HG02623 (cell line): ENCODE measurements at regions not wholly inside any gene's neighbourhood (a gene's known extent, or its start where the extent isn't known, plus 50 kb on each side); places are given as distances from the start of the nearest gene placed in this dataset.
"Not testable (repeated sequence)": the region's sequence is repeated elsewhere in the genome, so short reads cannot be mapped to it uniquely, and the experiment has no call there.

ENCODE experiments used
- ATAC-seq: cut with Tn5 transposase; IDR thresholded peaks from one replicate; pipeline ENCODE4 v1.9.1; 2021; ENCODE audit warnings: moderate library complexity; ENCODE audit not compliant: unreplicated experiment

- no peak for ATAC-seq
These were observed 698.0 kb downstream of the TDRD15 start for GRCh38 chr2:21821672-21822227.

GRCh38 chr2:21822505-21822904 lies 698.7 kb downstream of the TDRD15 start:
- no peak for ATAC-seq

GRCh38 chr2:21833767-21834166 lies 710.0 kb downstream of the TDRD15 start:
- no peak for ATAC-seq

- no peak for ATAC-seq
These were observed 712.5 kb downstream of the TDRD15 start for GRCh38 chr2:21836261-21836660.

- ATAC-seq, result no peak
These were observed 713.0 kb downstream of the TDRD15 start for GRCh38 chr2:21836719-21837118.

- ATAC-seq, result no peak
These were observed 713.6 kb downstream of the TDRD15 start for GRCh38 chr2:21837168-21837960.

- ATAC-seq, result no peak
These were observed 717.6 kb downstream of the TDRD15 start for GRCh38 chr2:21841341-21841740.

- not testable (repeated sequence) for ATAC-seq
These were observed 726.6 kb downstream of the TDRD15 start for GRCh38 chr2:21850367-21850766.

GRCh38 chr2:21854938-21855337 lies 731.2 kb downstream of the TDRD15 start:
- no peak for ATAC-seq

GRCh38 chr2:21856708-21857107 lies 732.9 kb downstream of the TDRD15 start:
- ATAC-seq, result no peak

GRCh38 chr2:21860907-21861306 lies 737.1 kb downstream of the TDRD15 start:
- no peak for ATAC-seq

GRCh38 chr2:21866316-21866715 lies 742.5 kb downstream of the TDRD15 start:
- no peak for ATAC-seq

- no peak for ATAC-seq
These were observed 764.1 kb downstream of the TDRD15 start for GRCh38 chr2:21887881-21888280.

GRCh38 chr2:21890041-21890440 lies 766.3 kb downstream of the TDRD15 start:
- ATAC-seq, result no peak

GRCh38 chr2:21890716-21891115 lies 766.9 kb downstream of the TDRD15 start:
- ATAC-seq, result no peak

- ATAC-seq, result no peak
These were observed 767.4 kb downstream of the TDRD15 start for GRCh38 chr2:21891191-21891590.

- no peak for ATAC-seq
These were observed 768.4 kb downstream of the TDRD15 start for GRCh38 chr2:21892140-21892539.

GRCh38 chr2:21895200-21895599 lies 771.4 kb downstream of the TDRD15 start:
- ATAC-seq, result no peak

GRCh38 chr2:21908712-21909380 lies 785.1 kb downstream of the TDRD15 start:
- not testable (repeated sequence) for ATAC-seq

- no peak for ATAC-seq
These were observed 787.2 kb downstream of the TDRD15 start for GRCh38 chr2:21910832-21911507.

- no peak for ATAC-seq
These were observed 788.6 kb downstream of the TDRD15 start for GRCh38 chr2:21912405-21912804.

GRCh38 chr2:21915201-21915600 lies 791.4 kb downstream of the TDRD15 start:
- ATAC-seq, result no peak
